ENCODE measurements at regions not wholly inside any gene's neighbourhood (a gene's known extent, or its start where the extent isn't known, plus 50 kb on each side); places are given as distances from the start of the nearest gene placed in this dataset.
A peak's percentile ranks its signal among the peaks of the same experiment; 100 is the strongest.

DNA sequence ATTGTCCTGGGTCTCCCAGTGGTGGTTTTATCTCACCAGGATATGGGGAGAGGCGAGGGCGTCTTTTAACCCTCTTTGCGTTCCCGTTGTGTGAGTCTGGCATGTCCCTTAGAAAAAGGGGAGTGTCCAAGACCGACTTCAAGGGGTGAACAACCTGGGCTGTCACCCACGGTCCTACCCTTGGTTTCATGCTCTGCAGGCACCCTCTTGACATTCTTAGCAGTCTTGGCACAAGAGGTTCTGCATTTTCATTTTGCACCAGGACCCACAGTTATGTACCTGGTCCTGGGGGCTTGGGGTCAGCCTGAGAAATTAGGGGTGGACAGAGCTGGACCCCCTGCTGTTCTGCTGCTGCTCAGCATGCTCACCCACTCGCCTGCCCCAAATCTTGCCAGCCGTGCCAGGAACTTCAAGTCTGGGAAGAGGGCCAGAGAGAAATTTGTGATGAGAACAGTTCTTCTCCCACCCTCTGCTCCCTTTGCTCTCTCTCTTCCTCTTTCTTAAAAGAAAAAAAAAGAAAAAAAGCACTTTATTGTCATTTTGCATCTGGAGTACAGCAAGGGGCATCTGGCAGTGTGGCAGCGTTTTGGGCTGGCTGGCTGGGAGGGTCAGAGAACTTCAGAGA, 471.2 kb downstream of the MIAT start:
- DNase-seq = no peak

DNA sequence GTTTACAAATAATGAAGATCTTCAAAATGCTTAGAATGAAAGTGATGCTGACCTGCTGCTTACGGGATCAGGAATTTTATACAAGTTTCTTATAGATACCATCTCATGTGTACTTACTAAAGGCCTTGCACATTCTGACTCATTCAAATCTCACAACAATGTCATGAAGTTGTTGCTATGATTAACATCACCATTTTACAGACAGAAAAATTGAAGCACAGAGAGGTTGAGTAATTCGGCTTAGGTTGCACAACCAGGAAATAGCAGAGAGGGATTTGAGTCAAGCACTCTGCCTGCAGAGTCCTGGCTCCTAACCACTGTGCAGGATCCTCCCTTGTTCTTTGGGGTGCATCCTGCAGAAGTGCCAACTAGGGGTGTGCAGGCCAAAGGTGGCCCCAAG, 471.9 kb downstream of the MIAT start:
- no peak for DNase-seq

DNA sequence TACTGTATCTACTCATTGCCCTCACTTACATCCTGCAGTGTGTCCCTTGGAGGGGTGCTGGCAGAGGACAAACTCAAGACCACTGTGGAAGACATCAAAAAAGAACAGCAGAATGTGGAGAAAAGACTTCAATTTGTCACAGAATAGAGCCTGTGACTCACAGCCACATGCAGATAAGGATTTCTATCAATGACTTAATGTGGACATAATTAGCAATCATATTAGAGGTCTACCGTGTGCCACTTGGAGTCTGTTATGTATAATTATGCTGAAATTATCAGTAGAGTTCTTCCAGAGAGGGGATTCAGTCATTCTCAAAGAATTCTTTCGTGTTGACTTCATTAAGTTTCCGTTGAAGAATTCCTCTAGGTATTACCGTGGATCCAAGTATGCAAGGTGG, 473.5 kb downstream of the MIAT start:
- DNase-seq = no peak

DNA sequence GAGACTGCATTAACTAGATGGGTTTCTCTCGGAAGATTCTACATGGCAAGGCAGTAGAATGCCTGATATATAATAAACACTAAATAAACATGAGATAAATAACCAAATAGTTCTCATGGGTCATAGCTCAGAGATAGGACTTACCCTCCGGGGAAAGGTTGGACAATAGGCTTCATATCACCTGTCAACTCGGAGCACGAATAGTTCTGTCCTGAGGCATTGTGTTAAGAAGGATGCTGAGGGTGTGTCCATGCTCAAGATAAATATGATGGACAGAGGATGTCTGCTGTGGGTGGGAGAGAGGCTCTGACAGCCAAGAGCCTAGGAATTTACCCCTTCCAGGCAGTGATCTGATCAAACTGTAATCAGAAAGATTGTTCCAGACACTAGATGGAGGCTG, 474.0 kb downstream of the MIAT start:
- no peak for DNase-seq

DNA sequence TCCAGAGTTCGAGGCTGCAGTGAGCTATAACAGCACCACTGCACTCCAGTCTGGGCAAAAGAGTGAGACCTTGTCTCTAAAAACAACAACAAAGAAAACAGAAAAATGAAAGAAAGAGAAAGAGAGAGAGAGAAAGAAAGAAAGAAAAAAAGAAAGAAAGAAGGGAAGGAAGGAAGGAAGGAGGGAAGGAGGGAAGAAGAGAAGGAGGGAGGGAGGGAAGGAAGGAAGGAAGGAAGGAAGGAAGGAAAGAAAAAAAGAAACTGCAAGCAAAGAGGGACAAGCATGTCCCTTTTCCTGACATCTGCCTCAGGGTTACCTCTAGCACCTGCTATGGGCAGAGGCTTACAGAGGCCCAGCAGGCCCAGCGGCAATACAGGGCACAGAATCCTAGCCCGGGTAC, 475.0 kb downstream of the MIAT start:
- DNase-seq = no peak

DNA sequence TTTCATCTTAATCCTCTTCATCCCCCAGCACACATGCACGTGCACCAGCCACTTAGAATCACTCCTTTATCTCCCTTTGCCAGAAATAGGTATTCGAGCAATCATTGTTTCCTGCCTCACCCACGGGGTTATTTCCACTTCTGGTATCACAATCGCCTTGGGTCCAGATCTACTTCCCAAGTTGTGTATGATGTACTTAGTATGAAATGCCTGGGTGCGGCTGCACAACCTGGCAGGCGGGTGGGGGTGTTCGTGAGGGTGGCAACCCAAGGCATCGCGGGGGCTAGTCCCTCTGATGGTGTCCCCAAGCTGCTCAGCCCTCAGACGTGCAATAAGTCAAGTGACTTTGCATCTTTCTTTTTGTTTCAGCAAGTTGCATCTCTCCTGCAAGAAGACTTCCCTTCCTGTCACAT, 475.6 kb downstream of the MIAT start:
- DNase-seq = no peak

DNA sequence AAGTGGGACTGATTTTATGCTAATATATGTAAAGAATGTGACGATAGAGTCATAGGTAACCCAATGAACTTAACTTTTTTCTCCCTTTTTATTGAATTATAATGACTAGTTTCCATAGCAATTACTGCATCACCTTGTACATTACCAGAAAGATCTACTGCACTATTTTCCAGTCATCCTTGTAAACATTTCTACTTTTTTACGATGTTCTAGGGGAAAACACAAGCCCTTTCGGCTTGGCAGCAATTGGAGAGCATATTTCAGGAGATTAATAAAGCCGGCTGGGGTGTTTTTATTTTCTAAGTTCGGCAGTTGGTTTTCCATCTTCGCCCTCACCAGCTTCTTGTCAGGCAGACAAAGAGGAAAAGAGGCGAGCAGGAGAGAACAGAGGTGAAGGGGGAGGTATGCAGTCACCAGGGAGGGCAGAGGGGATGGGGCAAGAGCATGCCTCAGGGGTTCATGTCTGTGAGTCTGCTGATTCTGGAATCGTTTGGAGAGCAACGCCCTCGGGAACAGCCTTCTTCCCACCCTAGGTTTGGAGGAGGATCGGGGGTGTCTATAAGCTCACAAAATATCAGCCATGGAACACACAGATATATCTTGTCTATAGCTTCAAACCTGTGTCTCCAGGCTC, 476.4 kb downstream of the MIAT start:
- DNase-seq = no peak

DNA sequence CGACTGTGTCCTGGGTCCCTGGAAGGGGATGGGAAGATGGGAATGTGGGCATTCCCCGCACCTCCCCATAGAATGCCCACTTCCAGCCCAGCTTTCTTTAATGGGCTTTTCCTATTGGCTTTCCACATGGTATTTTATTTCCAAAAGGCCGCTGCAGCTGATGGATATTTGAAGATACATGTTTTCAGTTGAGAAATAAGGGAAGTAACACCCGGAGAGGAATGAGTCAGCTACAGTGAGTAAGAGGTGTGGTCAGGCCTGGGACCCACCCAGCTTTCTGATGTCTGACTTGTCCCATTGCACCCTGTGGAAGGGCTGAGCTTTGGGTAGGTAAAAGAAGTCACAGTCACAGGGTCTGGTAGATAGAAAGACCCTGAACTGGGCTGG, 476.9 kb downstream of the MIAT start:
- DNase-seq = peak; percentile 39

DNA sequence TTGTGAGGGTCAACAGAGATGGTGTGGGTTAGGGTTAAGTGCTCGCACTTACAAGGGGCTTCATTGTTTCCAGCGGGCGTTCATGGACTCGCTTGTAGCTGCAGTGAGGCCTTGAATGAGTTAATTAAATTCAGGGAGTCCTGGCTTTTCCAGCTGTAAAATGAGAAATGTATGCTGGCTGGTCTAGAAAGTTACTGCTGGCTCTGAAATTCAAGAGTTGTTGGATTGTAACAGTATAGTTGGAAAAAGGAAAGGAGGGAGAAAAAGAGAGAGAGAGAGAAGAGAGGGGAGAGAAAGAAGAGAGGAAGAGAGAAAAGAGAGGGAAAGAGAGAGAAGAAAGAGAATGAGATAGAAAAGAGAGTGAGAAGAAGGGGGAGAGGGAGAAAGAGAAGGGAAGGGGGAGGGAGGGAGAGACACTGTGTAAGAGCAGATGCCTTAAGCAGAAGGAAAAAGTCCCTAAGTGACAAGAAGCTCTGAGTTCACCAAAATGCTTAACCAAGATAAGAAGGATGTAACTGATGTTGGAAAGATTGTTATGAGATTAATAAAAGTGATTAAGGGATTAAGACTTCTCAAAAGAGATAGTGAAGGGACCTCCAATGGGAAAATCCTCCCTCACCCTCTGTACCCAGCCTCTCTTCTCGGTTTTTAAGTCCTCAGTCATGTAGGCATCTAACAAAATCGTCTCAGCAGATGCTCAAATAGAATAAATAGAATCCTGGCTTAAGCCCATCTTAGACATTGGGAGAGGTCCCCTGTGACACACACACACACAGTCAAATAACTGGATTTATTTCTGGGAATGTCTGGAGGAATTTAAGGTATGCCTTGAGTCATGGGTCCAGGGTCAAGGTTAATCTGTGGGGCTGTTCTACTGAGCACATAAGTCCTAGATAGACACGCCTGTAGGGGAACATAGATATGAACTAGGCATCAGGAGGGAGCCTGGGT, 477.9 kb downstream of the MIAT start:
- no peak for DNase-seq

DNA sequence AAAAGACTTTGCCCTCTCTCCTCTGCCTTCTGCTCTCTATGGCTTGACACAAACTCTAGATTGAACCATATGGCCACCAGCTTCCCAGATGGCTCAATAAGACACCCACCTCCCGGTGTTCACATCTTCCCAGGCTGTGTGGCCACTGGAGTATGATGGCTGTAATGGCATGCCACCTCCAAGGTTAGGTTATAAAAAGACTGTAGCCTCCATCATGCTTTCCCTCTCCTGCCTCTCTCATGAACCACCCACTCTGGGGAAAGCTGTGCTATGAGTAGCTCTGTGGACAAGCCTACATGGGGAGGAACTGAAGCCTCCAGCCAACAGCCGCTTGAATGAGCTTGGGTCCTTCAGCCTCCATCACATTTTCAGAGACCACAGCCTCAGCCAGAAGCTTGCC, 479.2 kb downstream of the MIAT start:
- no peak for DNase-seq

DNA sequence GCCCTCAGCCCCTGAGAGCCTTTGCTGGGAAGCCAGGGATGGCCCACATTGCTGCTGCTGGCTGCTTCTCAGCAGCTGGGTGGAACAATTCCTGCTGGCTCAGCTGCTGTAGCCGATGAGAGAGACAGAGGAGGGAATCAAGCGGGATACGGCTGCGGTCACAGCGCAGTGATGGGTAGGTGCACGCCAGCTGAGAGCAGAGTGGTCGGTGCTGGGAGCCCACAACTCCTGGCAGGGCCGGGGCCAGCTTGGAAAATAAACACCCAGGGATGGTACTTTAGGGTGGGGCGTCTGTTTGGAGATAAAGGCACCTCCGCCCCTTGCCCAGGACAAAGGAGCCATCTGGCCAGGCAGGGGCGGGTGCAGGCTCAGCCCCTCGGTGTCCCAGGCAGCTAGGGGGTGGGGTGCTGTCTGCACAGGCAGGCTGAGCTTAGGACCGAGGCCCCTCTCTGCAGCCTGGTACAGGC, 480.5 kb downstream of the MIAT start:
- DNase-seq = no peak

DNA sequence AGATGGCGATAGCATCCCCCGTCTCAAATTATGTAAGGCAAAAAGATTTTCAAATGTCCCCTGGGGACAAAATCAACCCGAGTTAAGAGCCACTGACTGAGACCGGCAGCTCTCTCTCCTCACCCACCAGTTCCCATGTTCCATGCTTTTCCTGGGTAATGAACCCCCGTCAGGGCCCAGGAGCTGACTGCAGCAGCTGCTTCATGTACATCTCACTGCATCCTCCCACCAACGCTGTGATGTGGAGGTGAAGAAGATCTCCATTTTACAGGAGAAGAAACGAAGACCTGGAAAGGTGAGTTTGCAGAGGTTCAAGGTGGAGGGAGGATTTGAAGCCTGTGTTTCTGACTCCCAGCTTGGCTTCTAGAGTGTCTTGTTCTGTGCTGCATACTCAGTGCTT, 481.1 kb downstream of the MIAT start:
- DNase-seq = no peak

DNA sequence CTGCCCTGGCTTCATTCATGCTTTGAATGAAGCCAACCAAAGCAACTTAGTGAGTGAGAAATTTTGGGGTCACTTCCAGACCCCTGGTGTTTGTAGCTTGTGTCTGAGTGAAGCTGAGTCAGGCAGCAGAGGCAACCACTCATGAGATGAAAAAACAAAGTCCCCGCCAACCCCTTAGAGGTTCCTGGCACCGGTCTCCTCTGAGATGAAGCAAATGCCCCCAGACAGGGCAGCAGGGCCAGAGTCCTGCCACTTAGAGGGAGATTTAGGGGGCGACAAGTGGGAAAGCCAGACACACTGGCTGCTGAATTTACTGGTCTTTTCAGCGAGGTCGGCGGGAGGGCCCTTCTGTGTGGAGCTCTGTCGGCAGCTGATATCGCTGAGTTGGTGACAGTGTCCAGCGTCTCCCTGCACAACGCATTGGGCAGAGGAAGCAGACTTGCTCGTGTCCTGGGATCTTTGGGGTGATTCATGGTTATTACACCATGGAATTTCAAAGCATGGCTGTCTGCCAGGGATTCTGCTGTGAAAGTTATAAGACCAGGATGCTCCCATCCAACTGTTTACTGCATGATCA, 482.6 kb downstream of the MIAT start:
- DNase-seq = no peak

DNA sequence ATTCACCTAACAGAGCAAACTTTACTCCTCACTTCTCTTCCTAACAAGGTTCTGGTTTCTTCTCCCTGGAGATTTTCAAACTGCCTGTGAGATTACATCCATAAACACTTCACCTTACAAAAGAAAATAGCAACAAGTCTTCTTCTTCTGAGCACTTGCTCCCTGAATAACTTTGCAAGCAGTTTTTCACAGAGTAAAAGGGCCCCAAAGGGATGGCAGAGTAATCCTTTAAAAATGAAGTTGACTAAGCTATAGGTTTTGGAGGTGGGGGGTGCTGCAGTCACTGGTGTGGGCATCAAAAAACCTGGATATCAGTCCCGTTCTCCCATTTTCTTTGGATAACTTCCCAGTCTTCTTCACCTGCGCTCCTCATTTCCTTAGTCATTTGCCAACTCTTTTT, 484.9 kb downstream of the MIAT start:
- no peak for DNase-seq

DNA sequence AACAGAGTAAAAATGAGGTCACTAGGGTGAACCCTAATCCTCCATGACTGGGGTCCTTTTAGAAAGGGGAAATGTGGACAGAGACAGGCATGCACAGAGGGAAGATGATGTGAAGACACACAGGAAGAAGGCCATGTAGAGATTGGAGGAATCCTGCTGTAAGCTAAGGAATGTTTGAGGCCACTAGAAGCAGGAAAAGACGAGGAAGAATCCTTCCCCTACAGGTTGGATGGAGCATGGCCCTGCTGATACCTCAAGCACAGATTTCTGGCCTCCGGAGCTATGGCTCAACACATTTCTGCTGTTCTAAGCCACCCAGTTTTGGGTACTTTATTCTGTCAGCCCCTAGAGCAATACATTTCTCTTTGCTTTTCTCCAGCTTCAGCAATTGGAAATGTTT, 486.9 kb downstream of the MIAT start:
- DNase-seq = no peak

DNA sequence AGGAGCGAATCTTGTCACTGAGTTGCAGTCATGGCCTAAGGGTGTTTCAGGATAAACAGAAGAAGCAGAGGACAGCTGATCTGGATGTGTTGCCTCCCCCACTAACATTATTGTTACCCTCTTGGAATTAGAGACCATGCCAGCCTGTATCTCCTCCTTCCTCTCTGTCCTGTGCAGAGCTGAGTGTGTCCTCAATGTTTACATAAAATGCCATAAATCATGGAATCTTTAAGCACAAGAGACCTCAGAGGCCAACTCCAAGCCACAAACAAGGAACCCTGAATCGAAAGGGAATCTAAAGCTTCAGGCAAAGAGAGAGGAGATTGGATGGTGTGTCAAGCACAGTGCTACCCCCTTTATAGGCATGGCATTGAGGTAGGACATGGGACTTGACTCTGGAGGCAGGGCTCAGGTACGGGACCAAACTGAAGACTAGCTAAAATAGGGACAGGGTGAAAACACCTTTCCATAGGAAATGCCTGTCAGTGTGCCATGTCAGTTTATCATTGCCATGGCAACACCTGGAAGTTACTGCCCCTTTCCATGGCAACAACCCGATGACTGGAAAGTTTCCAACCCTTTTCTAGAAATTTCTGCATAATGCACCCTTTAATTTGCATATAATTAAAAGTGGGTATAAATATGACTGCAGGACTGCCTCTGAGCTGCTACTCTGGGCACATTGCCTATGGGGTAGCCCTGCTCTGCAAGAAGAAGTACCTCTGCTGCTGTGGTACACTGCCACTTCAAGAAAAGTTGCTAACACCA, 489.7 kb downstream of the MIAT start:
- DNase-seq = no peak

DNA sequence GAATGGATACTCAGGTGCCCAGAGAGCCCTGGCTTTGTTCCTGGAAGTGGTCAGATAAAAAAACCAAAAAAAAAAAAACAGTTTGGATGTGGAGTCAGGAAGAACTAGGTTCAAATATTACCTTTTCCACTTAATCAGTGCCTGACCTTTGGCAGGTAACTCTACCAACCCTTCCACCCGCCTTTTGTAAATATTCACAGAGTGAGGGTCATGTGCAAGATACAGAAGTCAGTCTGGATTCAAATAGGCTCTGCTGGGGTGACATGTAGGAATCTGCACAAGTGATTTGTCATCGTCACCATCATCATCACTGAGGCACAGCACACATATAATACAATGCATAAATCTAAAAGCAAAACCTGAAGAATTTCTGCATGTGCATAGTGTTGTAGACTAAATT, 490.7 kb downstream of the MIAT start:
- DNase-seq = no peak

DNA sequence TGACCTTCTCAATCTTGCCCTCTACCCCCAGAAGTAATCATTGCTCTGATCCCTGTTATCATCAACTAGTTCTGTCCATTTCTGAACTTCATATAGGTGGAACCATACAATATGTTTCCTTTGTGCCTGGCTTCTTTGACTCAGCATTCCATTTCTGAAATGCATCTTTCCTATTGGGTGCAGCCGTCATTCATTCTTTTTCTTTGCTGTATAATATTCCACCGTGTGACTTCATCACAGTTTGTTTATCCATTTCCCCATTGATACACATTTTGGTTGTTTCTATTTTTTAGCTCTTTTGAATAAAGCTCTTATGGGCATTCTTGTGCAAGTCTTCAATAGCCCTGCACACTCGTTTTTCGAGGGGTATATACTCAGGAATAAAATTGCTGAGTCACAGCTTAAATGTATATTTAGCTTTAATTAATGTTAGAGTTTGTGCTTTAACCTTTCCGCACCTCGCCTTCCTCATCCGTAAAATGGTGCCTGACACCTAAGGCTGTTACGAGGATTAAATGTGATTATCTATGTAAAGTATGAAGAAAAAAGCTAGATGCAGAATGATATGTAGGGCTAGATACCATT, 491.6 kb downstream of the MIAT start:
- DNase-seq = no peak

DNA sequence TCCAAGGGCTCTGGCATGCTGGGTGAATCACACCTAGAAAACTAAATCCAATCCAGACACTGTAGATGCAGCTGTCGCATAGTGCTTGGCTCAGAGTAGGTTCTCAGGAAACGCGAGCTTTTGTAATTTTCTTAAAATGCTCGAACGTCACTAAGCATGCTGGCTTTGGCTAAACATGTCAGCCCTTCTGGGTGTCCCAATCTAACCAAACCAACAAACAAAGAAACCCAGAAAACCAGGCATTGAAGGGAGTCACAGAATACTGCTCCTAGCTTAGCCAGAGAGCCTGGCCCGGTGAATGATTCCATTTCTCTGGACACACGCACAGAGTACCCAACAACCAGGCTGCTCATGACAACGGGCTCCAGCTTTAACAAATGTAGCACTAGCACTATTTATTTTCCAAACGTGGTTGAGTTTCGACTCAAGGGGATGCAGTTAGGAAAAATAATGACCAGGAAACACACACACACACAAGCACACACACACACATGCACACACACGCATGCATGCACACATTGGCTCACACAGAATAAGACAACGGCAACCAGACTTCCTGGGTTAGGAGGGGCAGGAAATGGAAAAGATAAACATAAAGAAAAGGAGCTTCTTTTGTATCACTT, 492.6 kb downstream of the MIAT start:
- DNase-seq = no peak

DNA sequence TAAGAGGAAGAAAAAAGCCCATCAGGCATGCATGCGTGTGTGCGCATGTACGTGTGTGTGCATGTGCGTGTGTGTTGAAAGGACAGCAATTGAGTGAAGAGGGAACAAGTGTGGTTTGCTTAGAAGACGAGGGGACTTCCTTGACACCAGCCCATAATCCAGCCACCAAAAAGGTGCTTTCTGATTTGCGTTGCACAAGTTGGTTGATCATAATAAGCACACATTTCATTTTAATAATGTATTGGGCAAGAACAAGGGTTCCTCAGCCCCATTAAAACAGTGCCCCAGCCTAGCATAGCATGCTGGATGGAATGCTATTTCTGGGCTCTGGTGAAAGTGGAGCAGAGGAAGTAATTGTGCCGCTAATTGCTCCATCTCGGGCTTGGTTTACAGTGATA, 493.2 kb downstream of the MIAT start:
- no peak for DNase-seq

DNA sequence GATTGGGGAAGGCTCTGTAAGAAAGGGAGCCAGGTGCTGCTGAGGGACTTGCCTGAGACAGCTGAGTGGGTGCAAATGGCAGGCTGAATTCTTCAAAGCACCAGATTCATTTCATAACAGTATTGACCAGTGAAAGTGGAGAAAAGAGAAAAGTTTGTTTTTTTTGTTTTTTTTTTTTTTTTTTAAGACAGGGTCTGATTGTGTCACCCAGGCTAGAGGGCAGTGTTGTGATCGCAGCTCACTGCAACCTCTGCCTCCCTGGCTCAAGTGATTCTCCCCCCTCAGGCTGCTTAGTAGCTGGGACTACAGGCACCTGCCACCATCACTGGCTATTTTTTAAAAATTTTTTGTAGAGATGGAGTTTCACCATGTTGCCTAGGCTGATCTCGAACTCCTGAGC, 494.0 kb downstream of the MIAT start:
- no peak for DNase-seq

DNA sequence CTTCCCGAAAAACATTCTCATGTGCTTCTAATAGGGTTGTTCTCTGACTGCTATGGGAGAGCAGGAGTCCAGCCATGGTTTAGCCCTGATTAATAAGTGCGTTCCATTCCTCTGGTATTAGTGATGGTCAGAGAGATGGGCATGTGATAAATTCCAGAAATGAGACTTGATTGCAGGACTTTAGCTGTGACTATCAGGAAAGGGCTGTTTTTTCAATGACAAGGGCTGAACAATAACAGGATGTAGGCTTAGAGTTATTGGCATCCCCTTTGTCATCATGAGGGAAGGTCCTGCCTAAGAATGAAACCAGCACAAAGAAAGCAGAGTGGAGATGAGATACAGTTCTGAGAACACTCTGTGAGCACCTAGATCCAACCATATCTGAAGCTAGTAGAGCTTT, 494.6 kb downstream of the MIAT start:
- DNase-seq = no peak
